Putamen (tissue), 1 donor: ENCODE measurements at regions not wholly inside any gene's neighbourhood (a gene's known extent, or its start where the extent isn't known, plus 50 kb on each side); places are given as distances from the start of the nearest gene placed in this dataset.
"Not testable (repeated sequence)": the region's sequence is repeated elsewhere in the genome, so short reads cannot be mapped to it uniquely, and the experiment has no call there.

ENCODE experiments used
- DNase-seq: peaks from one replicate; pipeline ENCODE4 v3.0.0-alpha.2; 2016; ENCODE audit warnings: low spot score

- no peak for DNase-seq
Measured at GRCh38 chr2:210861038-210861665, 304.8 kb downstream of the CPS1 start.

DNA sequence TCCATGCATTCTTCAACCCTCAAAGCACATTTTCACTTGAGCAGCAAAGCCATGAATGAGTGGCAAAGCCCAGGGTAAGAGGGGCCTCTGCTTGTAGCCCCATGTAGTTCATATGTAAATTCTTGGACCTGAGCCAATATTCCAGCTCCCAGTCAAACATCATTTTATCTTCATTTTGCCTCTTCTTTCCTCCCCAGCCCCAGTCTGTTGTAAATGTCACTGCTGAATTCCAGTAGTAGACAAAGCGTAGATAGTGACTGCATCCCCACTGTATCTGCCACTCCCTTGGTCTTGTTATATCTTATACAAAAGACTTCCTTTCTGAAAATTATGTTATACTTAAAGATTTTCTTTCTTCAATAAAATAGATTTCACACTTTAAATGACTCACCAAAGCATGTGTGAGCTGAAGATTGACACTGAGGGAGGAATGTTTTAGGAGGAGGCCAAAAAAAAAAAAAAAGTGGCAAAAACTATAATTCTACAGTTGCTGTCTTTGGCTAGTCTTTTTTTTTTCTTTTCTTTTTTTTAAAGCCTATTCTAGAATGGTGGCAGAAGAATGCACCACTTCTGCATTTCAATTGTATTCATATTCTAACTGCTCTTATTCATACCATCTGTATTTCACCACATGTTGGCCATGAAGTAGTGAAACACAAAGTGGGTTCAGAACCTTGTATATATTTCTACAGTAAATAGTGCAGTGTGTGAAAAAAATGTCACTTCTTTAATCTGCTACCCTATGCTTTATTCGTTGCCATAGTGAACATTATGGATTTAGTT is 306.1 kb downstream of the CPS1 start:
- no peak for DNase-seq

DNA sequence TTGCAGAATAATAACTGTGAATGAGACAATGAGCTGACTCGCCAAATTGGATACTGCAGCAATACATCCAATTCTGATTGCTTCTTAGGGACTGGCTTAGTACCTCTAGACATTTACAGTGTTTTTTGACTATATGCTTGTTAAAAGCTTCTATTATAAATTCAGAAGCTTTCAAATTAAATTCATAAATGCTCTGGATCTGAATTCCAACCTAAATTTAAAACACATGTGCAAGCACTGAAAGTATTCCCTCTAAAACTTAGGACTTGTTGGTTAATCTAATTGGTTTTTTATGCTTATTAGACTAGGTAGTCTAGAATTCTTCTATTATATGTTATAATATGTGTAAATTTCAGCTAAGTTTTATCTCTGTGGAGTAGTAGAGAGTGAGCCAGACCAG is 306.9 kb downstream of the CPS1 start:
- DNase-seq = no peak

DNA sequence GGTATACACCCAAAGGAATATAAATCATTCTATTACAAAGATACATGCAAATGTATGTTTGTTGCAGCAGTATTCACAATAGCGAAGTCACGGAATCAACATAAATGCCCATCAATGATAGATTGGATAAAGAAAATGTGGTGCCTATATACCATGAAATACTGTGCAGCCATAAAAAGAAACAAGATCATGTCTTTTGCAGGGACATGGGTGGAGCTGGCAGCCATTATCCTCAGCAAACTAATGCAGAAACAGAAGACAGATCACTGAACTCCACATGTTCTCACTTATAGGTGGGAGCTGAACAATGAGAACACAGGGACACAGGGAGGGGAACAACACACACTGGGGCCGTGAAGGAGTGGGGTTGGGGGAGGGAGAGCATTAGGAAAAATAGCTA is 315.2 kb downstream of the CPS1 start:
- DNase-seq = not testable (repeated sequence)

DNA sequence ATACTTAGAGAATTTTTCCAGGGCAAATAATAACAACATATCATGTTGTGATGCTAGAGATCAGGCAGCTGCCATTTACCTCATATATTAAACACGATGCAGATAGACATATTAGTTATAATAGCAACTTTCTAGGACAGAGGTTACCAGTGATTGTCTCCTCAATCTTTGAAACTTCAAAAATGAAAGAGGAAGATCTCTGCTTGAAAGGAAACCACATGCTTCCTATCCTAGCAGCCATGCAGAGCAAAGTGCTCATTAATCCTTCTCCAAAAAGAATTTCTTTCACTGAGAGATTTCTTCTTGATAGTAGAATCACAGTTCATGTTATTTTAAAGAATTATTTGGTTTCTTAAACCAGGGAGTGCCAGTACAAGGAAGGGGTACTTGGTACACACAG is 317.2 kb downstream of the CPS1 start:
- DNase-seq = no peak

DNA sequence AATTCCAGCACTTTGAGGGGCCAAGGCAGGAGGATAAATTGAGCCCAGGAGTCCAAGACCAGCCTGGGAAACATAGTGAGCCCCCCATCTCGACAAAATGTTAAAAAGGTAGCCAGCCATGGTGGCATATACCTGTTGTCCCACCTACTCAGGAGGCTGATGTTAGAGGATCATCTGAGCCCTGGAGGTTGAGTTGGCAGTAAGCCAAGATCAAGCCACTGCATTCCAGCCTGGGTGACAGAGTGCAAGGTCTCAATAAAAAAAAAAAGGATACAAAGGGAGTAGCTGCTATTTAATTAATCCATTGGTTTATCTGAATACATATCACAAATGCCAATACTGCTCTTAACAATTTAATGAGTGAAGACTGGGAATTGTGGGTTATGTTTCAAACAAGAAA is 327.8 kb downstream of the CPS1 start:
- DNase-seq = no peak

DNA sequence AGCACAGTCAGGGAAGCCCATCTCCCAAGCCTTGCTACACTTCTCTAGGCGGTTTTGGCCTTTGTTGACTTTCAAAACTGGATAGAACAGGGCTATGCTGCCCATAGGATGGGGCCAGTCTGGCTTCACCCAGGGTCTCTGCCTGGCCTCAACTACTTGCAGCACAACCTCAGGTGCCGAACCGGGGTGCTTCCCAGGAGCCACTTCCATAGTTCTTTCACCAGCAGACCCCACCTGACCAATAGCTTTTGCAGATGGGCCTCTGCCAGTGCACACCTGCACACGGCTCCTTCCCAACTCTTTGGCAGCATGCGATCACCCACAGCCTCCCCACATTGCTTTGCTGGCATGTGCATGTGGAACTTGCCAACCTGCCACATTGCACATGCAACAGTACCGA is 331.6 kb downstream of the CPS1 start:
- DNase-seq = no peak

DNA sequence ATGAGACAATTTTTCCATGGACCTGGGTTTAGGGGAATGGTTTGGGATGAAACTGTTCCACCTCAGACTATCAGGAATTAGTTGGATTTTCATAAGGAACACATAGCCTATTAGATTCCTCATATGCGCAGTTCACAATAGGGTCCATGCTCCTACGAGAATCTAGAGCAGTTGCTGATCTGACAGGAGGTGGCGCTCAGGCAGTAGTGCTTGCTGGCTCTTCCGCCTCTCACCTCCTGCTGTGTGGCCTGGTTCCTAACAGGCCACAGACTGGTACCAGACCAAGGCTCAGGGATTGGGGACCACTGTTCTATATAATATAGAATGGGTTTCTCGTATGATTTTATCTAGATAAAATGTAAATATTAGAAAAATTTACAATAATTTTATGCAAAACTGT is 338.7 kb downstream of the CPS1 start:
- DNase-seq = no peak

- no peak for DNase-seq
Measured at GRCh38 chr2:210899131-210899530, 342.7 kb downstream of the CPS1 start.

DNA sequence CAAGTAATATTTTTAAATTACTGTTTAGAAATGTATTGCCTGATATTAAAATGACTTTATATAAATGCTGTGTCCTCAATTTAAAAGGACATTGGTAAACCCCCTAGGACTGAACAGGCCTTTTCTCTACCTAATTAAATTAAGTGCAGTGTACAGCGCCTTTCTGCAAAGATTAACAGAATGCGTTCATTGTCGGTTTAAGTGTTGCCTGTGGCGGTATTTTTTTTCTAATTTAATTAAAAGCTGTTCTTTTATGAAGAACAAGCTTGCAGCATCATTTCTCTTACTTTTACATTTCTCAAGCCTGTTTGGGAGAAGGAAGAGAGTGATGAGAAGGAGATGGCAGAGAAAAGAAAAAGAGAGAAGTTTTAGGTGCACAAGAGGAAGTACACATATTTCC is 344.9 kb downstream of the CPS1 start:
- no peak for DNase-seq

DNA sequence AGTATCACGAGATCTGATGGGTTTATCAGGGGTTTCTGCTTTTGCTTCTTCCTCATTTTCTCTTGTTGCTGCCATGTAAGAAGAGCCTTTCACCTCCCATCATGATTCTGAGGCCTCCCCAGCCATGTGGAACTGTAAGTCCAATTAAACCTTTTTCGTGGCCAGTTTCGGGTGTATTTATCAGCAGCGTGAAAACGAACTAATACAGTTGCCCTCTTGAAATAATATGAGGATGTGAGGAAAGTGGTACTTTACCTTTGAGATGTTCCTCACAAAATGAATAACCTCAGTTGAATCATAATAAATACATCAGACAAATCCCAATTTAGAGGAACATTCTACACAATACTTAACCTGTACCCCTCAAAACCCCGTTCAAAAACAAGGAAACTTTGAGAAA is 356.4 kb downstream of the CPS1 start:
- no peak for DNase-seq

DNA sequence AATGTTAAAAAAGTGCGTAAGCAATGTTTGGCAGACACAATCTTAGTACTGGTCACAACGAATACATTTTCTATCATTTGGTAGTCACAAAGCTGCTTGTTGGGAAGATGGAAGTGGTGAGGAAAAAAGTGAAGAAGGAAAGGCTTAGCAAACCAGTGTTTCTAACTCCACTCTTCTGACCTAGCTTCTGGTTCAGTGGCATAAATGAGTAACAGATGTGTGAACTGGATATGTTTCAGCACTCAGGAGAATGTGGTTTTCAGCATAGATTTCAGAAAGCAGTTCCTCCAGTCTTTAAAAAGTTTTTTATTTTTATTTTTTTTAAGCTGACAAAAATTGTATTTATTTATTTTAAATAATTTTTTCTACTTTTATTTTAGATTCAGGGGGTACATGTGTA is 357.1 kb downstream of the CPS1 start:
- DNase-seq = no peak

- DNase-seq = no peak
Measured at GRCh38 chr2:210915912-210916311, 359.5 kb downstream of the CPS1 start.

- DNase-seq = no peak
Measured at GRCh38 chr2:210917465-210917864, 361.1 kb downstream of the CPS1 start.

- no peak for DNase-seq
Measured at GRCh38 chr2:210919128-210919527, 362.7 kb downstream of the CPS1 start.

GRCh38 chr2:210922419-210922818 is 366.0 kb downstream of the CPS1 start:
- DNase-seq = no peak

DNA sequence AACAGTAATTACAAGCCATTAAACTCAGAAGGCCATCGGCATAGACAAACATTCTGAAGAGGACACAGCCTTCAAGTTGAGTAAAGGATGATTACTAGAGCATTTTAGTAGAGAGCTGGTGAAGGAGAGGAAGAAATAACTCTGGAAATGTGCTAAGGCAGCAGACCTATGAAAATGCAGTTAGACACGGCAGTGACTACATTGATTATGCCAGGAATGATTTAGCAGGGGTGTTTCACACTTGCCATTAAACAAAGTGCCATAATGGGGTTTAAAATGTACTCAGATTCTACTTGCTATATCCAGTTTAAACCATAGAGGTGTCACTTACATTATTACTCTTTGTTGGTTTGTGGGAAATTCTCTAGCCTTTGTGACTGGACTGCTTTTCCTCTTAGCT is 372.3 kb downstream of the CPS1 start:
- no peak for DNase-seq

- no peak for DNase-seq
Measured at GRCh38 chr2:210938228-210938627, 381.8 kb downstream of the CPS1 start.

DNA sequence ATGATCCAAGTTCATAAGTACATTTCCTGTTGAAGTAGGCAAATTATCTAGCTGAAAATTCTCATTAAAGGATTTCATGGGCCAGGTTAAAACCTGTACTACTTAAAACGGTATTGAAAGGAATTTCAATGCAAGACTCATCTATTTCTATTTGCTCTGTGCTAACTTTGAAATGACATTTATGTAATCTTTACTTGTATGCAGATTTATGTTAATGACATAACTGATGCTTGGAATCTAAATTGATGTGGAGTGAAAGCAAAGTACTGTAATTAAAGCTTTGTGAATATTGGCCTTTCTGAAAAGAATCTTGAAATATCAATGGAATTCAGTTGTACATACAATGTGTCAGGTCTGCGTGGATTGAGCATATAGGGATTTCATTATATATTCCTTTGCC is 390.0 kb downstream of the CPS1 start:
- no peak for DNase-seq

DNA sequence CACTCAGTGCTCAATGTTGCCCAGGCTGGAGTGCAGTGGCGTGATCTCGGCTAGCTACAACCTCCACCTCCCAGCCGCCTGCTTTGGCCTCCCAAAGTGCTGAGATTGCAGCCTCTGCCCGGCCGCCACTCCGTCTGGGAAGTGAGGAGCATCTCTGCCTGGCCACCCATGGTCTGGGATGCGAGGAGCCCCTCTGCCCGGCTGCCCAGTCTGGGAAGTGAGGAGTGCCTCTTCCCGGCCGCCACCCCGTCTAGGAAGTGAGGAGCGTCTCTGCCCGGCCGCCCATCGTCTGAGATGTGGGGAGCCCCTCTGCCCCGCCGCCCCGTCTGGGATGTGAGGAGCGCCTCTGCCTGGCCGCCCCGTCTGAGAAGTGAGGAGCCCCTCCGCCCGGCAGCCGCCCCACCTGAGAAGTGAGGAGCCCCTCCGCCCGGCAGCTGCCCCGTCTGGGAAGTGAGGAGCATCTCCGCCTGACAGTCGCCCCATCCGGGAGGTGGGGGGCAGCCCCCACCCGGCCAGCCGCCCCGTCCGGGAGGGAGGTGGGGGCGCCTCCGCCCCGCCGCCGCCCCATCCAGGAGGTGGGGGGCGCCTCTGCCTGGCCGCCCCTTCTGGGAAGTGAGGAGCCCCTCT is 394.1 kb downstream of the CPS1 start:
- DNase-seq = not testable (repeated sequence)

DNA sequence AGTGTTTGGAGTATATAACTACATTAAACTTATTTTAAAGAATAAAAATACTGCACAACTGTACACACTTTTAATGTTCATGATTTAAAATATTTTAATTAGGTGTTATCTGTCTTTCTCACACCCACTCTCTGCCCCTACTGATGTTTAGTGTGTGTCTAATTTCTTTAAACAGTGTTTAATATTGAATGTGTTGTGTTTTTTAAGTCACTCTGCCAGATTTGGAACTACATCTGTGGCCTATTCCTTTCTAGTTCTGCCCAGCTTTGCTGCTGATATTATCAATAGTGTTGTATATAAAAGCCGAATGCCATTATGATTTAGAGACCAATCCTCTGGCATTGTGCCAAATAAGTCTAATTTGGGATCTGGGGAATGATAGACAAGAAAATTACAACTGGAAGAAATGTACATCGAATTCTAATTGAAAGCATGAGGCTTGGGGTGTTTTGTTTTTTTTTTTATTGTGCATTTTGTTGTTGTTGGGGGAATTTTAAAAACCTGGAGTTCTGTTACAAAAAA is 398.0 kb downstream of the CPS1 start:
- no peak for DNase-seq

DNA sequence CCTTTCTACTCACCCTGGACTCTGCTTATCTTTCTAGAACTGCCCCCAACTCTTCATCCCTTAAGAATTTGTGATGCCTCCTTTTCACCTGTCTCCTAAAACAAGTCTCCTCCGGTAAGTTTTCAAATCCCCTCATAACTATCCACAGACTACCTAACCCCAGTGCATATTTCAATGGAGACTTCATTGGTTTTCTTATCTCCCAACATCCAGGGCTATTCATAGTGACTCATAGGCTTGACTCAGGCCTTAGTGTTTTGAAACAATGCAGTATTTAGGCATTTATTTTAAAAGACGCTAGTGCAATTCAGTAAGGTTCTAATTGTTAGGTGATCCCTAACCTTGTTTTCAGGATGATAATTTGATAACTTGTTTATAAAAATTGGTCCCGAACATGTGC is 399.2 kb downstream of the CPS1 start:
- no peak for DNase-seq

- no peak for DNase-seq
Measured at GRCh38 chr2:210956101-210956500, 399.7 kb downstream of the CPS1 start.
